H9 (cell line): ENCODE measurements at regions not wholly inside any gene's neighbourhood (a gene's known extent, or its start where the extent isn't known, plus 50 kb on each side); places are given as distances from the start of the nearest gene placed in this dataset.

ENCODE experiments used
- DNase-seq: peaks from one replicate; pipeline ENCODE4 v3.0.0-alpha.2; 2017
- H2AFZ ChIP-seq: one replicate; pipeline ENCODE4 v1.6.1; 2013; ENCODE audit warnings: mild to moderate bottlenecking, low read length, control low read depth, moderate library complexity
- H2AK5ac ChIP-seq: 2 replicates; pipeline ENCODE4 v1.6.1; 2013; ENCODE audit warnings: low read length, control low read depth, mixed read lengths; ENCODE audit not compliant: insufficient read length
- H2BK120ac ChIP-seq: one replicate; pipeline ENCODE4 v1.6.1; 2013; ENCODE audit warnings: low read depth, mild to moderate bottlenecking, low read length, control low read depth, inconsistent platforms; ENCODE audit not compliant: poor library complexity, severe bottlenecking
- H2BK12ac ChIP-seq: 2 replicates; pipeline ENCODE4 v1.6.1; 2013; ENCODE audit warnings: low read length, control low read depth, mixed read lengths, low read depth; ENCODE audit not compliant: insufficient read length
- H2BK15ac ChIP-seq: 2 replicates; pipeline ENCODE4 v1.6.1; 2013; ENCODE audit warnings: low read depth, low read length, control low read depth
- H2BK20ac ChIP-seq: one replicate; pipeline ENCODE4 v1.6.1; 2013; ENCODE audit warnings: low read depth, mild to moderate bottlenecking, low read length, control low read depth, inconsistent platforms; ENCODE audit not compliant: poor library complexity, severe bottlenecking
- H2BK5ac ChIP-seq: 2 replicates; pipeline ENCODE4 v1.6.1; 2013; ENCODE audit warnings: low read length, control low read depth, mixed read lengths; ENCODE audit not compliant: insufficient read length
- H3K14ac ChIP-seq: 2 replicates; pipeline ENCODE4 v1.6.1; 2013; ENCODE audit warnings: low read length, control low read depth; ENCODE audit not compliant: insufficient read depth
- H3K18ac ChIP-seq: 2 replicates; pipeline ENCODE4 v1.6.1; 2013; ENCODE audit warnings: low read depth, mild to moderate bottlenecking, mixed read lengths, low read length, control low read depth; ENCODE audit not compliant: insufficient read length
- H3K23ac ChIP-seq: 2 replicates; pipeline ENCODE4 v1.6.1; 2013; ENCODE audit warnings: low read length, control low read depth, mixed read lengths, low read depth; ENCODE audit not compliant: insufficient read length
- H3K23me2 ChIP-seq: 2 replicates; pipeline ENCODE4 v1.6.1; 2013; ENCODE audit warnings: low read depth, mild to moderate bottlenecking, mixed read lengths, low read length, control low read depth; ENCODE audit not compliant: insufficient read length, poor library complexity, severe bottlenecking
- H3K27ac ChIP-seq: 2 replicates; pipeline ENCODE4 v1.5.1; 2013; ENCODE audit warnings: low read length, control low read depth, mixed read lengths, low read depth; ENCODE audit not compliant: insufficient read length
- H3K27me3 ChIP-seq: 2 replicates; pipeline ENCODE4 v1.6.1; 2013; ENCODE audit warnings: low read length, control low read depth, inconsistent platforms; ENCODE audit not compliant: insufficient read depth
- H3K4ac ChIP-seq: 2 replicates; pipeline ENCODE4 v1.6.1; 2013; ENCODE audit warnings: low read depth, mild to moderate bottlenecking, control low read depth, inconsistent platforms, low read length, moderate library complexity
- H3K4me1 ChIP-seq: 2 replicates; pipeline ENCODE4 v1.6.1; 2013; ENCODE audit warnings: low read length, control low read depth, inconsistent platforms; ENCODE audit not compliant: insufficient read depth
- H3K4me2 ChIP-seq: 2 replicates; pipeline ENCODE4 v1.6.1; 2013; ENCODE audit warnings: low read length, control low read depth, mixed read lengths; ENCODE audit not compliant: insufficient read length, insufficient read depth
- H3K56ac ChIP-seq: 2 replicates; pipeline ENCODE4 v1.6.1; 2013; ENCODE audit warnings: low read depth, mild to moderate bottlenecking, mixed read lengths, low read length, control low read depth; ENCODE audit not compliant: insufficient read length
- H3K79me1 ChIP-seq: 2 replicates; pipeline ENCODE4 v1.6.1; 2013; ENCODE audit warnings: low read depth, mild to moderate bottlenecking, moderate library complexity, low read length, control low read depth, inconsistent platforms; ENCODE audit not compliant: insufficient read depth, poor library complexity, severe bottlenecking
- H3K79me2 ChIP-seq: 2 replicates; pipeline ENCODE4 v1.6.1; 2013; ENCODE audit warnings: low read length, control low read depth, inconsistent platforms; ENCODE audit not compliant: insufficient read depth
- H3K9ac ChIP-seq: 2 replicates; pipeline ENCODE4 v1.6.1; 2013; ENCODE audit warnings: low read length, control low read depth, mixed read lengths; ENCODE audit not compliant: insufficient read length; ENCODE audit errors: extremely low read depth
- H3K9me3 ChIP-seq: one replicate; pipeline ENCODE4 v1.6.1; 2013; ENCODE audit warnings: low read depth, low read length, inconsistent platforms; ENCODE audit not compliant: control insufficient read depth
- H3T11ph ChIP-seq: one replicate; pipeline ENCODE4 v1.6.1; 2013; ENCODE audit warnings: mild to moderate bottlenecking, low read length, control low read depth, inconsistent platforms
- H4K20me1 ChIP-seq: one replicate; pipeline ENCODE4 v1.6.1; 2013; ENCODE audit not compliant: control insufficient read depth, insufficient read length, insufficient read depth
- H4K5ac ChIP-seq: 2 replicates; pipeline ENCODE4 v1.6.1; 2013; ENCODE audit warnings: low read depth, mild to moderate bottlenecking, mixed read lengths, low read length, control low read depth; ENCODE audit not compliant: insufficient read length
- H4K8ac ChIP-seq: replicated peaks from 2 replicates; pipeline ENCODE4 v1.6.1; 2013; ENCODE audit warnings: low read length, control low read depth, mixed read lengths, low read depth; ENCODE audit not compliant: insufficient read length
- H4K91ac ChIP-seq: 2 replicates; pipeline ENCODE4 v1.6.1; 2013; ENCODE audit warnings: low read depth, mild to moderate bottlenecking, moderate library complexity, mixed read lengths, low read length, control low read depth; ENCODE audit not compliant: insufficient read length
- H3K27ac Mint-ChIP-seq, 3 experiments: 2 replicates in 2 of 3; 3 replicates in 1 of 3; pipeline ENCODE4 v1.8.0; 2020 to 2021; ENCODE audit warnings: mixed read lengths in 3 of 3, mild to moderate bottlenecking in 1 of 3, moderate library complexity in 1 of 3
- H3K27me3 Mint-ChIP-seq: 2 replicates; pipeline ENCODE4 v1.8.0; 2021; ENCODE audit warnings: low read depth, mild to moderate bottlenecking, moderate library complexity, mixed read lengths
- H3K36me3 Mint-ChIP-seq, 3 experiments: 2 replicates in 2 of 3; 3 replicates in 1 of 3; pipeline ENCODE4 v1.8.0; 2020 to 2021; ENCODE audit warnings: low read depth in 3 of 3, mixed read lengths in 3 of 3; ENCODE audit not compliant: insufficient read depth in 1 of 3
- H3K4me1 Mint-ChIP-seq, 2 experiments: 2 replicates each; pipeline ENCODE4 v1.8.0; 2020; ENCODE audit warnings: mixed read lengths in 2 of 2
- H3K4me3 Mint-ChIP-seq, 2 experiments: 2 replicates in 1 of 2; 3 replicates in 1 of 2; pipeline ENCODE4 v1.8.0; 2020 to 2021; ENCODE audit warnings: mild to moderate bottlenecking in 2 of 2, mixed read lengths in 2 of 2, moderate library complexity in 1 of 2
- H3K9me3 Mint-ChIP-seq, 2 experiments: 2 replicates in 1 of 2; 3 replicates in 1 of 2; pipeline ENCODE4 v1.8.0; 2020; ENCODE audit warnings: mild to moderate bottlenecking in 2 of 2, mixed read lengths in 2 of 2, moderate library complexity in 1 of 2
- WGBS: extraction: QIAGEN DNeasy Blood & Tissue Kit; methylation state at CpG from one replicate; pipeline ENCODE4 v1.1.7; 2013; ENCODE audit warnings: missing lambda C conversion rate, low lambda C conversion rate, mixed read lengths; ENCODE audit not compliant: insufficient read length; ENCODE audit errors: extremely low coverage; 5-methylcytosine and 5-hydroxymethylcytosine counted together
- TF ChIP-seq, protein P1 (sequence below): fragments of 200-600 bp; sonication (generic); conservative IDR thresholded peaks from 3 replicates; pipeline ENCODE4 v1.8.0; 2021; ENCODE audit warnings: antibody characterized with exemption, mild to moderate bottlenecking

- no peak overlapping the region for H2AFZ ChIP-seq
- TF ChIP-seq, protein P1, sequence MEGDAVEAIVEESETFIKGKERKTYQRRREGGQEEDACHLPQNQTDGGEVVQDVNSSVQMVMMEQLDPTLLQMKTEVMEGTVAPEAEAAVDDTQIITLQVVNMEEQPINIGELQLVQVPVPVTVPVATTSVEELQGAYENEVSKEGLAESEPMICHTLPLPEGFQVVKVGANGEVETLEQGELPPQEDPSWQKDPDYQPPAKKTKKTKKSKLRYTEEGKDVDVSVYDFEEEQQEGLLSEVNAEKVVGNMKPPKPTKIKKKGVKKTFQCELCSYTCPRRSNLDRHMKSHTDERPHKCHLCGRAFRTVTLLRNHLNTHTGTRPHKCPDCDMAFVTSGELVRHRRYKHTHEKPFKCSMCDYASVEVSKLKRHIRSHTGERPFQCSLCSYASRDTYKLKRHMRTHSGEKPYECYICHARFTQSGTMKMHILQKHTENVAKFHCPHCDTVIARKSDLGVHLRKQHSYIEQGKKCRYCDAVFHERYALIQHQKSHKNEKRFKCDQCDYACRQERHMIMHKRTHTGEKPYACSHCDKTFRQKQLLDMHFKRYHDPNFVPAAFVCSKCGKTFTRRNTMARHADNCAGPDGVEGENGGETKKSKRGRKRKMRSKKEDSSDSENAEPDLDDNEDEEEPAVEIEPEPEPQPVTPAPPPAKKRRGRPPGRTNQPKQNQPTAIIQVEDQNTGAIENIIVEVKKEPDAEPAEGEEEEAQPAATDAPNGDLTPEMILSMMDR = no peak
Measured at GRCh38 chr2:40043641-40044040, 264.6 kb upstream of the THUMPD2 start.

More at GRCh38 chr2:40043641-40044040, 264.6 kb upstream of the THUMPD2 start:
- Histone ChIP-seq H2BK20ac (no peak overlapping the region), H2AK5ac (no peak overlapping the region), H3T11ph (no peak overlapping the region), H3K79me2 (no peaks in the 10 kb centered on the region), H2BK12ac (no peak overlapping the region), H3K18ac (no peak overlapping the region), H4K5ac (no peak overlapping the region), H3K9me3 (no peaks in the 10 kb centered on the region), H3K27me3 (no peaks in the 10 kb centered on the region), H3K9ac (no peak overlapping the region), H3K23me2 (no peaks in the 10 kb centered on the region), H3K4me2 (no peak overlapping the region), H3K4me1 (no peaks in the 10 kb centered on the region; the same call in 1 of the 2 replicates), H3K79me1 (no peaks in the 10 kb centered on the region), H2BK120ac (no peak overlapping the region), H4K8ac (no peak overlapping the region), H3K56ac (no peak overlapping the region), H2BK5ac (no peak overlapping the region), H3K4ac (no peak overlapping the region), H4K91ac (no peak overlapping the region), H3K27ac (no peak overlapping the region), H3K23ac (no peak overlapping the region), H2BK15ac (no peak overlapping the region), H3K14ac (no peak overlapping the region), H4K20me1 (no peaks in the 10 kb centered on the region)
- peaks cover 2% of the 10 kb centered on the region for H3K27me3 Mint-ChIP-seq
- H3K4me3 Mint-ChIP-seq = no peak overlapping the region
- H3K4me1 Mint-ChIP-seq = no peaks in the 10 kb centered on the region
- H3K36me3 Mint-ChIP-seq = no peaks in the 10 kb centered on the region
- no peak for DNase-seq
- no peak overlapping the region for H3K27ac Mint-ChIP-seq
- H3K9me3 Mint-ChIP-seq = no peaks in the 10 kb centered on the region
- no CpG with 5 or more reads among the region's 5 CpGs for WGBS
